ENCODE measurements at regions not wholly inside any gene's neighbourhood (a gene's known extent, or its start where the extent isn't known, plus 50 kb on each side); places are given as distances from the start of the nearest gene placed in this dataset.

GRCh38 chr18:56136105-56136504, 502.3 kb downstream of the TXNL1 start:
- no peak for TF ChIP-seq CTCF (IDR thresholded peaks at IDR 0.05)
- no peak for TF ChIP-seq POLR2A (IDR thresholded peaks at IDR 0.05)
- TF ChIP-seq EP300 (IDR thresholded peaks at IDR 0.05), result no peak

Data from ovary (tissue), 3 donors.